IPS DF 19.7 (cell line): ENCODE measurements at regions not wholly inside any gene's neighbourhood (a gene's known extent, or its start where the extent isn't known, plus 50 kb on each side); places are given as distances from the start of the nearest gene placed in this dataset.

Experiments used
- DNase-seq: peaks from one replicate; pipeline ENCODE4 v3.0.0-alpha.2; 2013; ENCODE audit warnings: low read depth, low spot score

GRCh38 chr13:43984292-43984691 lies 104.6 kb downstream of the LACC1 start:
- no peak for DNase-seq

- DNase-seq: no peak
Observed at GRCh38 chr13:43985422-43986072, 105.8 kb downstream of the LACC1 start.

GRCh38 chr13:43986421-43986981 lies 106.8 kb downstream of the LACC1 start:
- DNase-seq: no peak

GRCh38 chr13:43988302-43988701 lies 108.6 kb downstream of the LACC1 start:
- no peak for DNase-seq

GRCh38 chr13:43990021-43990420 lies 110.3 kb downstream of the LACC1 start:
- DNase-seq: no peak

GRCh38 chr13:43990829-43991228 lies 111.1 kb downstream of the LACC1 start:
- no peak for DNase-seq

- no peak for DNase-seq
Observed at GRCh38 chr13:43991773-43992201, 112.1 kb downstream of the LACC1 start.

- DNase-seq: no peak
Observed at GRCh38 chr13:43992211-43992610, 112.5 kb downstream of the LACC1 start.

GRCh38 chr13:43994999-43995859 lies 115.5 kb downstream of the LACC1 start:
- DNase-seq: no peak

- DNase-seq: no peak
Observed at GRCh38 chr13:43996221-43996620, 116.5 kb downstream of the LACC1 start.

GRCh38 chr13:44003481-44003880 lies 123.8 kb downstream of the LACC1 start:
- DNase-seq: no peak

- DNase-seq: no peak
Observed at GRCh38 chr13:44004878-44005277, 125.2 kb downstream of the LACC1 start.

- no peak for DNase-seq
Observed at GRCh38 chr13:44007451-44007850, 127.7 kb downstream of the LACC1 start.

GRCh38 chr13:44011036-44011435 lies 131.3 kb downstream of the LACC1 start:
- DNase-seq: no peak

- no peak for DNase-seq
Observed at GRCh38 chr13:44012910-44013757, 133.4 kb downstream of the LACC1 start.

- no peak for DNase-seq
Observed at GRCh38 chr13:44013758-44014291, 134.1 kb downstream of the LACC1 start.

GRCh38 chr13:44014501-44014900 lies 134.8 kb downstream of the LACC1 start:
- no peak for DNase-seq

GRCh38 chr13:44015118-44015517 lies 135.4 kb downstream of the LACC1 start:
- no peak for DNase-seq

- no peak for DNase-seq
Observed at GRCh38 chr13:44015811-44016210, 136.1 kb downstream of the LACC1 start.

GRCh38 chr13:44017756-44018309 lies 138.1 kb downstream of the LACC1 start:
- DNase-seq: no peak

GRCh38 chr13:44019651-44020050 lies 139.9 kb downstream of the LACC1 start:
- no peak for DNase-seq
